ENCODE measurements at regions not wholly inside any gene's neighbourhood (a gene's known extent, or its start where the extent isn't known, plus 50 kb on each side); places are given as distances from the start of the nearest gene placed in this dataset.

DNA sequence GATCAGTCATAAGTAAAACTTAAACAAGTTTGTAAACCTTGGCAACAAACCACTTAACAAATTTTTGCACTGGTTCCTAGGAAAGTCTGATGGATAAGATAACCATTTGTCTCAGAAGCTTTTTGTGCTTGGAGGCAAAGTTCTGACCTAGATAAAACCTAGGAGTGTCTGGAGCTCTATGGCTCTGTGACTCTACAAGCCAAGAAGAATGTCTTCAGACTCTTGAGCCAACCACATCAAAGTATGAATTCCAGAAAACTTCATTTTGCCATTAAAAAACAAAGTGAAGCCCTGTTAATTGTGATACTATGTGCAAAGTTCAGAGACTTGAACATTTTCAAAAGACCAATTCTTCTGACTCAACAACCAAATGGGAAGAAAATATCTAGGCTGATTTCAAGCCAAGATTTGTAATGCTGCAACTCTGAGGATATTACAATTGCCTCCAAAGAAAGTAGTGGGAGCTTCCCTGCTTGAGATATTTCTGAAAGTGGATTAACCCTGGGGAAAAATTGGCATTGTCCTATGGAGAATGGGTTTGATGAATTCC lies 158.1 kb upstream of the FOXQ1 start:
- DNase-seq (ENCODE audit: low spot score): no peak

GRCh38 chr6:1146500-1146899 lies 165.4 kb upstream of the FOXQ1 start:
- DNase-seq (ENCODE audit: low spot score): no peak

DNA sequence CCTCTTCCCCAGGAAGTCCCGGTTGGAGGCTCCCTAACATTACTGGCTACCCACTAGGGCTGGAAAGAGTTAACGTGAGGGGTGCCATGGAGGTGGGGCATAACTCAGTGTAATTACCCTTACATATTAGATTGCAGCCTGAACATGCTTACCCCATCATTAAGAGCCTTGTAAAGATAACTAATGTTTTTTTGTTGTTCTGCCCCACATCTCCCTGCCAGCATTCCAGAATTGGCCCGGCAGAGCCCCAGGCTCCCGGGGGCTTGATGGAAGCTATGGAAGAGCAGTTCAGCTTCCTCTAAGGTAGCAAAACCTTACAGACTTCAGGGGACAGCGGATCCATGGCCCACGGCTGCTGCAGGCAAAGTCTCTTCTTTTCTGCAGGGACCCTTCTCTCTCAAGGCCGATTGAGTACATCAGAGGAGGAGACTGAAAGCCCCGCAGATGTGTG lies 166.1 kb upstream of the FOXQ1 start:
- DNase-seq (ENCODE audit: low spot score): no peak

GRCh38 chr6:1144842-1145767 lies 166.8 kb upstream of the FOXQ1 start:
- no peak for DNase-seq (ENCODE audit: low spot score)

DNA sequence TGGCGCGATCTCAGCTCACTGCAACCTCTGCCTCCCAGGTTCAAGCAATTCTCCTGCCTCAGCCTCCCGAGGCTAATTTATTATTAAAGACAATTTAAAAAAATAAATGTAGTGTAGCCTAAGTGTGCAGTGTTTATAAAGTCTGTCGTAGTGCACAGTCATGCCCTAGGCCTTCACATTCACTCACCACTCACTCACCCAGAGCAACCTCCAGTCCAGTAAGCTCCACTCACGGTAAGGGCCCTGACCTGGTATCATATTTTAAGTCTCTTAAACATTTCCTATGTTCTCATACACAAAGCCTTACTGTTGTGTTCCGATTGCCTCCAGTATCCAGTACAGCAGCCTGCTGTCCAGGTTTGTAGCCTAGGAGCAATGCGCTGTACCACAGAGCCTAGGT lies 168.2 kb upstream of the FOXQ1 start:
- DNase-seq (ENCODE audit: low spot score): no peak

DNA sequence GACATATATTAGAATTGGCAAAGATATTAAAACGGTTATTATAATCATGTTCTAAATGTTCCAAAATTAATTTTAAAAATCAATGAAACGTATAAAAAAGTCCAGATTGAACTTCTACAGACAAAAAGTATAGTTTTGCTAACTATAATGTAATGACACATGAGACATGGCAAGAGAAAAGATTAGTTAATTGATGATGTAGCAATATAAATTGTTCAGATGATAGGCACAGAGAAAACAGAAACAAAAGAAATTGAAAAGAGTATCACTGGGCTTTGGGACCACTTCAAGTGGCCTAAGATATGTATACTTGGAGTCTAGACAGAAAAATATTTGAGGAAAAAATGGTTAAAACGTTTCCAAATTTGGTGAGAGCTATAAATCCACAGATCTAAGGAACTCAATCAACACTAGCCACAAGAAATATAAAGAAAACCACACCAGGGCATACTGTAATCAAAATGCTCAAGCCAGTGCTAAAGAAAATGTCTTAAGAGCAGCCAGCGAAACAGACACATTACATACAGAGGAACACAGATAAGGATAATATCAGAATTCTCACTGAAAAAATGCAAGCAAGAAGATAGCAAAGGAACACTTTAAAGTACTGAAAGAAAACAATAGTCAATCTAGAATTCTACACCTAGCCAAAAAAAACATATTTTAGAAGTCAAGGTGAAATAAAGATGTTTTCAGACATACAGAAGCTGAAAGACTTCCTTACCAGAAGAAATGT lies 172.6 kb upstream of the FOXQ1 start:
- no peak for DNase-seq (ENCODE audit: low spot score)

GRCh38 chr6:1137849-1138248 lies 174.0 kb upstream of the FOXQ1 start:
- DNase-seq (ENCODE audit: low spot score): no peak

- DNase-seq (ENCODE audit: low spot score): no peak
Observed at GRCh38 chr6:1136827-1137226, 175.1 kb upstream of the FOXQ1 start.

DNA sequence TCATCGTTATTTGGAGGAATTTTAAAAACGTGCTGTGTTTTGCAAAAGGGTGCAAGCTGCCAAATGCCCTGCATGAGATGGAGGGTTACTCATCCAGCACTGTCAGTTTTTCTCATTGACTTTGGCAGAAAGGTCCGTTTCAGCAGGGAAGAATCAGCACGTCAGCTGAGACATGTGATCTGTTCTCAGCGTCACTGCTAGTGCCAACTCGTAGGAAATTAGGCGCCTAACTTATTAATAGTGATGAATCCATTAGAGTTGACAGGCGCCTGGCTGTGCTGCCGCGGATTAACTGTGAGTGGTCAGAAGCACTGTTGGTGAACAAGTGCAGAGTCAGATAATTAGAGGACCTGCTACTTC lies 175.5 kb upstream of the FOXQ1 start:
- no peak for DNase-seq (ENCODE audit: low spot score)

GRCh38 chr6:1135726-1136414 lies 176.0 kb upstream of the FOXQ1 start:
- DNase-seq (ENCODE audit: low spot score): no peak

DNA sequence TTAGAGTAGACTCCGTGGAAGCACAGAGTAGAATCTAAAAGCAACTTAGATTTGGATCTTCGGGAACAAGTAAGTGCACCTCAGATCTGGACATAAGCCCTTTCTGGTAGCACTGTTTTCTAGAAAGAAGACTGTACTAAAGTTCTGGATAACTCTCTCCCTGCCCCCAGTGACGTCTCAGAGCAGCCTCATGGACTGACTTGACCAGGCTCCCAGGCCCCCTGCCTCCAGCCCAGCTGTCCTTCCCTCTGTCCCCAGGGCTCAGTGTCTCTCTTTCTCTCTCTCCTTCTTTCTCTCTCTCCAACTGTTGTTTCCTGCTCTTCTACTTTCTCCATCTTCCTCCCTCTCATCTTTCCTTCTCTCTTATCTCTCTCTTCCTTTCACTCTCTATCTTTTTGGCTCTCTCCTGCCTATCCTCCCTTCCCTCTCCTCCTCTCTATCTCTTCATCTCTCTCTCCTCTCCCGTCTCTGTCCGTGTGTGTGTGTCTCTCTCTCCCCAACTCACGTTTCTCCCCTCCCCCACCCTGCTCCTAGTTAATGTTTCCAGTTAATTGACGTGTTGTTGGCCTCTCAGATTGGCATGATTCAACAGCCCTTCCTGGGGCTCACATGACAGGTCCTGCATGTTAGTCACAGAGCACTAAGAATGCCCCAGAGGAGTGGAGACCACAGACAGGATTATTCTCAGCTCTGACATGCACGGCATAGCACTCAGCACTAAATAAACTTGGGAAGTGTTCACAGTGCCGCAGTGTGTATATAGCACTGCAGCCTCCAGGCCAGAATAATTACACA lies 180.4 kb upstream of the FOXQ1 start:
- no peak for DNase-seq (ENCODE audit: low spot score)

GRCh38 chr6:1130709-1131108 lies 181.2 kb upstream of the FOXQ1 start:
- no peak for DNase-seq (ENCODE audit: low spot score)

GRCh38 chr6:1129131-1129530 lies 182.8 kb upstream of the FOXQ1 start:
- no peak for DNase-seq (ENCODE audit: low spot score)

DNA sequence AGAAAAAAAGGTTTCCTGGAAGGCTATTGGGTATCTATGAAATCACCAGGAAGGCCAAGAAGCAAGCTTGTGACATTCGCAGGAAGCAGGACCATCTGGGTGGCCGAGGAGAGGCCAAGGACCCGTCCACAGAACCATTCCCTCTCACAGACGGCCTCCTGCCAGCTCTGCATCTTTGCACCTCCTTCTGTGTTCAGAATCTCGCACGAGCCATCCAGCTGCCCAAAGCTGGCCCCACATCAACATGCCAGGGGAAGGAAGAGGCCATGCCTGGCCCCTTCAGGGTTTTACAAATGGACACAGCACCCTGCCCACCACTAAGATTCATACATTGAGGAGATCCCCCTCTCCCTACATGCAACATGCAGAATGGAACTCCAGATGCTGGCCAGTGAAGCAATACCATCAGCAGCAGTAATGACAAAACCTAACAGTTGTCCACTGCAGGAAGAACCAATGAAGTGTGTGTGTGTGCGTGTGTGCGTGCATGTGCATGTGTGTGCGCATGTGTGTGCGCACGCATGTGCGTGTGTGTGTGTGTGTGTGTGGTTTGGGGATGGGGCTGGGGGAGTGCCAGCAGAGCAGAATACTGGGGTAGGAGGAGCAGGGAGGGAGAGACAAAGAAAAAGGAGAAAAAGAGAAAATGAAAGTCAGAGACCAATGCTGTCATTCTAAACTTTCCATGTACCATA lies 184.2 kb upstream of the FOXQ1 start:
- no peak for DNase-seq (ENCODE audit: low spot score)

DNA sequence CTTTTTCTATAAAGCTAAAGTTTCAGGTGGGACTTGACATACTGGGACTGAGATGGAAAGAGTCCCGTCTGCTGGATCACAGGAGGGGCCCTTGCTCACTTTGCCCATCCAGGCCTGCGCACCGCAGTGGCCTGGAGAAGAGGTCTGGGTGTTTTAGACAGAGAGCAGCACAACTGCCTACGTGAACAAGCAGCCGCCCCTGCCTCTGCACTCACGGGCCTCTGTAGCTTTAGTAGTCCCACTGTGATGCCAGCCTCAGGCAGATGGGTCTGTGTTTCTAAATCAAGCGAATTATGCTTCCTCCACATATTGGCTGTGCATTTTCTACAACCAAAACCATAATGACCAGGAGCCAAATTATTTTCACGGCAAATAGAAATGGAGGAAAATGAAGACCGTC lies 184.8 kb upstream of the FOXQ1 start:
- DNase-seq (ENCODE audit: low spot score): no peak

DNA sequence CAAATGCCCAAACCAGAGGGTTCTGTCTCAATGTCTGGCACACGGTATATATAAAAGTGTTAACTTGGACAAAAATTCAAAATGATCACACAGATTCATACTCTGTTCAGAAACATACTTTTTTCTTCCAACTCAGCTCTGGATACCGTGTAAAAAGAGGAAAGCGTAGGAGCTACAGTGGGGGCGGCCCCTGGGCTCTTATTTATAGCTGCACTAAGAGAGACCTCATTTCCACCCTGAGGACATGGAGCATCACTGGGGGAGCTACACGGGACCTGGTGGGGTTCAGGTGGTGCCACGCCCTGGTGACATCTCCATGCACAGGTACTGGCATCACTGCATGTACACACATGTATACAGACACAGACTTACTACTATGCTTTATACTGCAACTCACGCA lies 185.9 kb upstream of the FOXQ1 start:
- DNase-seq (ENCODE audit: low spot score): no peak

- no peak for DNase-seq (ENCODE audit: low spot score)
Observed at GRCh38 chr6:1125297-1125696, 186.6 kb upstream of the FOXQ1 start.

- no peak for DNase-seq (ENCODE audit: low spot score)
Observed at GRCh38 chr6:1124885-1125284, 187.0 kb upstream of the FOXQ1 start.

GRCh38 chr6:1123386-1124375 lies 188.2 kb upstream of the FOXQ1 start:
- DNase-seq (ENCODE audit: low spot score): no peak

DNA sequence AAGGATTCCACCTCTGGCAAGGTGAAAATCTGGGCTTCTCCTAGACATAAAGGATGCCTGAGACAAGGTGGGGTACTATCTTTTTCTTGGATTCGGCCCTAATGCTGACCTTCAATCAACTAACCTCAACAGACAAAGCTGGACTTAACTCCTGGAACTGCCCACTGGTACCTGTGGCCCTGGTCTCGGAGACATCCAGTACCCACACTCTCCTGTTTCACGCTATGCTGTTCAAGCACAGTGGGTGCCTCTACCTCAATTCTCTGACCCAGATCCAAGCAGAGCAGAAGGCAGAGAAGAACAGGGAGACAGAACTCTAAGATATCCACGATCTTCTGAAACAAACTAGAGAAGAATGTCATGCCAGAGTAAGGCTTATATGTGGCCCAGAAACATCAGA lies 189.8 kb upstream of the FOXQ1 start:
- no peak for DNase-seq (ENCODE audit: low spot score)
